ENCODE measurements at regions not wholly inside any gene's neighbourhood (a gene's known extent, or its start where the extent isn't known, plus 50 kb on each side); places are given as distances from the start of the nearest gene placed in this dataset.

DNA sequence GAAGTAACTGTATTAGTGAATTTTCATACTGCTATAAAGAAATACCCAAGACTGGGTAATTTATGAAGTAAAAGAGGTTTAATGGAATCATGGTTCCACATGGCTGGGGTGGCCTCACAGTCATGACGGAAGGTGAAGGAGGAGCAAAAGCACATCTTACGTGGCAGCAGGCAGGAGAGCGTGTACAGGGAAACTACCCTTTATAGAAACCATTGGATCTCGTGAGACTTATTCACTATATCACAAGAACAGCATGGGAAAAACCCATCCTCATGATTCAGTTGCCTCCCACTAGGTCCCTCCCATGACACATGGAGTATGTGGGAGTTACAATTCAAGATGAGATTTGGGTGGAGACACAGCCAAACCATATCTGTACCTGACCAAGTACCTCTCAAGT lies 812.3 kb upstream of the ALCAM start:
- TF ChIP-seq POLR2A (IDR thresholded peaks at IDR 0.05; ENCODE audit: low read length) (no peak), GATA1 (IDR thresholded peaks at IDR 0.05; ENCODE audit: low read depth, low read length) (no peak)
